ENCODE measurements at regions not wholly inside any gene's neighbourhood (a gene's known extent, or its start where the extent isn't known, plus 50 kb on each side); places are given as distances from the start of the nearest gene placed in this dataset.

- no peaks in the 10 kb centered on the region for H3K9me3 Mint-ChIP-seq (ENCODE audit: insufficient read depth)
- H3K27ac Mint-ChIP-seq, result no peak overlapping the region
- Histone ChIP-seq H3K27ac (ENCODE audit: low read length in 2 of 2) (no peak overlapping the region), H3K27me3 (replicated peaks in 1 of 4; ENCODE audit: control extremely low read depth in 1 of 4, control insufficient read depth in 3 of 4, insufficient read depth in 4 of 4, low read length in 3 of 4) (peaks cover 0 to 15% (median 0%) of the 10 kb centered on the region in 4 experiments), H3K9me3 (ENCODE audit: control extremely low read depth in 1 of 3, control insufficient read depth in 2 of 3, insufficient read depth in 1 of 3, low read length in 2 of 3) (peaks cover 0 to 3% (median 0%) of the 10 kb centered on the region in 3 donors), H3K4me3 (ENCODE audit: control extremely low read depth in 1 of 5, extremely low read depth in 1 of 5, insufficient read depth in 1 of 5, low read depth in 2 of 5, low read length in 4 of 5) (no peak overlapping the region), H2AFZ (ENCODE audit: insufficient read depth, low read depth, low read length, poor library complexity, severe bottlenecking) (no peak overlapping the region), H3K79me2 (ENCODE audit: control insufficient read depth, insufficient read depth, low read length) (no peaks in the 10 kb centered on the region), H4K20me1 (ENCODE audit: control insufficient read depth, insufficient read depth, low read length, poor library complexity, severe bottlenecking) (no peaks in the 10 kb centered on the region), H3K4me2 (replicated peaks; ENCODE audit: low read depth, low read length, poor library complexity, severe bottlenecking) (no peak overlapping the region), H3K4me1 (ENCODE audit: control insufficient read depth in 2 of 2, insufficient read depth in 2 of 2, low read length in 2 of 2) (no peaks in the 10 kb centered on the region), H3K36me3 (replicated peaks in 1 of 2; ENCODE audit: control extremely low read depth in 1 of 2, control insufficient read depth in 1 of 2, extremely low read depth in 1 of 2, insufficient read depth in 2 of 2, low read length in 1 of 2) (no peaks in the 10 kb centered on the region), H3K9ac (ENCODE audit: low read length) (no peak overlapping the region)
- WGBS (ENCODE audit: insufficient coverage), result 91% methylated on average over 10 of the region's 11 CpGs
- ChIA-PET POLR2A (no interaction called here), CTCF (no interaction called here)
- H3K4me1 Mint-ChIP-seq, result no peaks in the 10 kb centered on the region
- no peak overlapping the region for H3K4me3 Mint-ChIP-seq
- DNase-seq (no peak), ATAC-seq (ENCODE audit: low read depth) (no peak)
- intact Hi-C loops (cut with micrococcal nuclease), result no loop called here
- peaks cover 17% of the 10 kb centered on the region for H3K27me3 Mint-ChIP-seq
- TF ChIP-seq CTCF (IDR thresholded peaks at IDR 0.05), result no peak
- no peak for TF ChIP-seq EZH2 (IDR thresholded peaks at IDR 0.05; ENCODE audit: borderline replicate concordance, insufficient read depth, low read depth, low read length, poor library complexity, severe bottlenecking)
Measured at GRCh38 chr5:1726469-1726865, 73.2 kb downstream of the MRPL36 start.

- Histone ChIP-seq H3K4me2 (replicated peaks; ENCODE audit: low read depth, low read length, poor library complexity, severe bottlenecking) (no peak overlapping the region), H3K79me2 (ENCODE audit: control insufficient read depth, insufficient read depth, low read length) (no peaks in the 10 kb centered on the region), H4K20me1 (ENCODE audit: control insufficient read depth, insufficient read depth, low read length, poor library complexity, severe bottlenecking) (no peaks in the 10 kb centered on the region), H3K9ac (ENCODE audit: low read length) (no peak overlapping the region), H3K27me3 (replicated peaks in 1 of 4; ENCODE audit: control extremely low read depth in 1 of 4, control insufficient read depth in 3 of 4, insufficient read depth in 4 of 4, low read length in 3 of 4) (peaks cover 0 to 15% (median 0%) of the 10 kb centered on the region in 4 experiments), H3K27ac (ENCODE audit: low read length in 2 of 2) (no peak overlapping the region), H3K4me1 (ENCODE audit: control insufficient read depth in 2 of 2, insufficient read depth in 2 of 2, low read length in 2 of 2) (no peaks in the 10 kb centered on the region), H3K36me3 (replicated peaks in 1 of 2; ENCODE audit: control extremely low read depth in 1 of 2, control insufficient read depth in 1 of 2, extremely low read depth in 1 of 2, insufficient read depth in 2 of 2, low read length in 1 of 2) (no peaks in the 10 kb centered on the region), H3K4me3 (ENCODE audit: control extremely low read depth in 1 of 5, extremely low read depth in 1 of 5, insufficient read depth in 1 of 5, low read depth in 2 of 5, low read length in 4 of 5) (no peak overlapping the region), H3K9me3 (ENCODE audit: control extremely low read depth in 1 of 3, control insufficient read depth in 2 of 3, insufficient read depth in 1 of 3, low read length in 2 of 3) (peaks cover 0 to 4% (median 0%) of the 10 kb centered on the region in 3 donors), H2AFZ (ENCODE audit: insufficient read depth, low read depth, low read length, poor library complexity, severe bottlenecking) (no peak overlapping the region)
- TF ChIP-seq EZH2 (IDR thresholded peaks at IDR 0.05; ENCODE audit: borderline replicate concordance, insufficient read depth, low read depth, low read length, poor library complexity, severe bottlenecking) (no peak), CTCF (IDR thresholded peaks at IDR 0.05) (no peak)
- no peak overlapping the region for H3K27ac Mint-ChIP-seq
- WGBS (ENCODE audit: insufficient coverage), result 78% methylated on average over 36 of the region's 41 CpGs
- intact Hi-C loops (cut with micrococcal nuclease), result no loop called here
- POLR2A ChIA-PET, result no interaction called here
- DNase-seq, result no peak
- no peak for ATAC-seq (ENCODE audit: low read depth)
- H3K4me1 Mint-ChIP-seq, result no peaks in the 10 kb centered on the region
- H3K4me3 Mint-ChIP-seq, result no peak overlapping the region
- H3K9me3 Mint-ChIP-seq (ENCODE audit: insufficient read depth), result no peaks in the 10 kb centered on the region
- CTCF ChIA-PET, result no interaction called here
- peaks cover 15% of the 10 kb centered on the region for H3K27me3 Mint-ChIP-seq
Measured at GRCh38 chr5:1725641-1726468, 73.8 kb downstream of the MRPL36 start.
